DMS114 treated with DMSO at 0.1 percent for 48 hours (cell line): ENCODE measurements at regions not wholly inside any gene's neighbourhood (a gene's known extent, or its start where the extent isn't known, plus 50 kb on each side); places are given as distances from the start of the nearest gene placed in this dataset.
"Not testable (repeated sequence)": the region's sequence is repeated elsewhere in the genome, so short reads cannot be mapped to it uniquely, and the experiment has no call there.

Source experiments
- DNase-seq: peaks from one replicate; lab custom pipeline; 2025; ENCODE audit not compliant: unreplicated experiment; lab: John Stamatoyannopoulos, UW

- DNase-seq: no peak
Measured at GRCh38 chr20:52098186-52098585, 93.4 kb downstream of the ZFP64 start.

GRCh38 chr20:52096117-52096516, 95.5 kb downstream of the ZFP64 start:
- no peak for DNase-seq

GRCh38 chr20:52094693-52095092, 96.9 kb downstream of the ZFP64 start:
- DNase-seq: no peak

GRCh38 chr20:52093575-52093974, 98.0 kb downstream of the ZFP64 start:
- no peak for DNase-seq

- DNase-seq: no peak
Measured at GRCh38 chr20:52090035-52090434, 101.5 kb downstream of the ZFP64 start.

- no peak for DNase-seq
Measured at GRCh38 chr20:52087471-52087870, 104.1 kb downstream of the ZFP64 start.

- DNase-seq: no peak
Measured at GRCh38 chr20:52086878-52087277, 104.7 kb downstream of the ZFP64 start.

- no peak for DNase-seq
Measured at GRCh38 chr20:52084727-52085126, 106.9 kb downstream of the ZFP64 start.

GRCh38 chr20:52083627-52084232, 107.8 kb downstream of the ZFP64 start:
- DNase-seq: peak; percentile 77

- no peak for DNase-seq
Measured at GRCh38 chr20:52082612-52083011, 109.0 kb downstream of the ZFP64 start.

- DNase-seq: no peak
Measured at GRCh38 chr20:52081791-52082190, 109.8 kb downstream of the ZFP64 start.

- no peak for DNase-seq
Measured at GRCh38 chr20:52081066-52081465, 110.5 kb downstream of the ZFP64 start.

GRCh38 chr20:52078289-52078688, 113.3 kb downstream of the ZFP64 start:
- no peak for DNase-seq

- DNase-seq: no peak
Measured at GRCh38 chr20:52076164-52076563, 115.4 kb downstream of the ZFP64 start.

GRCh38 chr20:52075400-52075799, 116.2 kb downstream of the ZFP64 start:
- no peak for DNase-seq

- DNase-seq: no peak
Measured at GRCh38 chr20:52071136-52071535, 120.4 kb downstream of the ZFP64 start.

- DNase-seq: no peak
Measured at GRCh38 chr20:52064931-52065330, 126.6 kb downstream of the ZFP64 start.

- no peak for DNase-seq
Measured at GRCh38 chr20:52062452-52063209, 128.9 kb downstream of the ZFP64 start.

- no peak for DNase-seq
Measured at GRCh38 chr20:52060794-52061714, 130.5 kb downstream of the ZFP64 start.

GRCh38 chr20:52057133-52057532, 134.4 kb downstream of the ZFP64 start:
- not testable (repeated sequence) for DNase-seq

GRCh38 chr20:52056203-52057062, 135.1 kb downstream of the ZFP64 start:
- no peak for DNase-seq
